HEK293 (cell line): ENCODE measurements at regions not wholly inside any gene's neighbourhood (a gene's known extent, or its start where the extent isn't known, plus 50 kb on each side); places are given as distances from the start of the nearest gene placed in this dataset.

ENCODE experiments used
- CTCF ChIP-seq: fragments of 450-650 bp; formaldehyde crosslinking; IDR thresholded peaks from 2 replicates; pipeline ENCODE4 v1.5.1; 2016; ENCODE audit warnings: missing biosample characterization, missing genetic modification characterization
- SP3 ChIP-seq: fragments of 450-650 bp; formaldehyde crosslinking; IDR thresholded peaks from 2 replicates; pipeline ENCODE4 v1.5.1; 2016; ENCODE audit warnings: missing biosample characterization, missing genetic modification characterization
- ZNF311 ChIP-seq: fragments of 450-650 bp; formaldehyde crosslinking; IDR thresholded peaks from 2 replicates; pipeline ENCODE4 v1.5.1; 2017; ENCODE audit warnings: missing biosample characterization, missing genetic modification characterization, borderline replicate concordance
- ZNF571 ChIP-seq: fragments of 450-650 bp; formaldehyde crosslinking; IDR thresholded peaks from 2 replicates; pipeline ENCODE4 v1.5.0; 2017; ENCODE audit warnings: missing biosample characterization, missing genetic modification characterization

- TF ChIP-seq ZNF311 (tag by site-specific recombination) (no peak), CTCF (tag by site-specific recombination) (no peak), SP3 (no peak), ZNF571 (tag by site-specific recombination) (no peak)
These were observed 57.1 kb upstream of the KAZN start for GRCh38 chr1:14541348-14541747.
